HG02852 (cell line): ENCODE measurements at regions not wholly inside any gene's neighbourhood (a gene's known extent, or its start where the extent isn't known, plus 50 kb on each side); places are given as distances from the start of the nearest gene placed in this dataset.

Experiments used
- ATAC-seq: cut with Tn5 transposase; IDR thresholded peaks from one replicate; pipeline ENCODE4 v1.9.1; 2021; ENCODE audit warnings: mild to moderate bottlenecking, moderate library complexity; ENCODE audit not compliant: unreplicated experiment

DNA sequence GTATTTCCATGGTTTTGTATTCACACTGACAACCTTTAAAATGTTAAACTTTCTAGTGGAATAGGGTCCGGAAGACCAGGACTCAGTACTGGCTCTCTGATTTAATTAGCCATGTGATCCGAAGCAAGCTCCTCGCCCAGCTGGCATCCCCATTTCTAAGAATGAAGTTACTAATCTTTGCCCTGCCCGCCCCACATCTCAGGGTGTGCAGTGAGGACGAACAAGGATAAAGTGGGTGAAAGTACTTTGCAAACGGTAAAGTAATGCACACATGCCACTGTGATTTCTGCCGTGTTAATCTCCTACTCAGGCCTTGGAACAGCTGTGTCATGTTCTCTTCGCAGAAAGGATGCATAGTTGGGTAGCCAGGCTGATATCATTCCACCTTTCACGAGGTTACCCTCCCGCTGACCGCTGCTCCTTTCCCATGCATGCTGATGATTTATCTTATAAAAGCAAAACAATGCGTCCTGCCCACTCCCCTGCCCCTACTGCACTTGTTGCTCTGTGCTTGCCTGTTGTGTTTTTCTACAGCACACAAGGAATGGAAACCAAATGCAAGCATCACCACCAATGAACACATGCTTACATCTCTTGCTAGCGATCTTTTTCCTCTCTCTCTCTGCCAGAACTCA, 539.0 kb downstream of the EFNB2 start:
- ATAC-seq, result no peak

DNA sequence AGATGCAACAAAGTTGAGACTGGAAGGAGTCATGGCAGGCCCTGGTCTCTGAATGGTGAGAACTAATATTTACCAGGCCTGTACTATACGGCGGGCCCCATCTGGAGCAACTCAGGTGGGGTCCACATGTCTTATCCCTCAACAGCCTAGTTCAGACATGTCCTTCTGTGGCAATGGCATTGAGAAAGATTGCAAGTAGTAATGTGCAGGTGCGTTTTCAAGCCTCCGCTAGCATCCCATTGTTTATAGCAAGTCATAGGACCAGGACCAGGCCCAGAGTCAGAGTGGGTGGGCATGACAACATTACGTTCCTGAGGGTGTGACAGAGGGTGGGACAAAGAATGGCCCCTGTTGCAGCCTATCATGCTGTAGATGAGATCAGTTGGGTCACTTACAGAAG, 541.1 kb downstream of the EFNB2 start:
- ATAC-seq, result no peak

- ATAC-seq, result no peak
Measured at GRCh38 chr13:105991622-105992277, 543.7 kb downstream of the EFNB2 start.

DNA sequence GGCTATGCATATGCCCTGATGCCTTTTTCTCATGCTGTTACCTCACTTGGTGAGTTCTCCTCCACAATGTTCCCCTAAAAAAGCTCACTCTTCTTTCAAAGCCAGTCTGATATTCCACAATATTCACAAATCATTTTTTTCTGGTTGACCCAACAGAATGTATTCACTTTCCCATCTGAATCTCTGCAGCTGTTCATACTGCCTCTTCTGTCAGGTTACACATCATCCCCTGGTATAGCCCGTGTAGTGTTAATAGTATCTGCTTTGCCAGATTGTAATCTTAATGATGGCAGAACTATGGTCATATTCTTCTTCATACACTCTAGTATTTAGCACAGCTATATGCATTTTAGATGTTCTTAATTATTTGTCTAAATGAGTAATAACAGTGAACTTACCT, 544.3 kb downstream of the EFNB2 start:
- no peak for ATAC-seq

- ATAC-seq, result no peak
Measured at GRCh38 chr13:105990256-105990958, 545.1 kb downstream of the EFNB2 start.

DNA sequence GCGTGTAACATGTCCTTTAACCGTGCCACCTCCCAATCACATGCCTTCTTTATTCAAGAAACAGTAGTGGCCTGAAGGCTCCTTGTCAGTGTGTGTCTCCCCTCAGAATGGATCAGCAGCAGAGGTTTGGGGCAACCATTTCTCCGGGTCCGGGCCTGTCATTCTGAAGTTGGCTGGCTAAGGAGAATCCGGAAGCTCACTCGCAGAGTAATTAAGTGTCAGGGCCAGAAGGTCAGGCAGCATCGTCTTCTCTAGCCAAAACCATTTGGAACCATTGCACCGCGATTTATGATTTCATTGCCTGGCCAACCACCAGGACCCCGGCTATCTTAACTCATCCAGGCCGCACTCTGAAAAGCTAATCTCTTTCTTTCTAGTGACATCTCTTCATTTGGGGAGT, 550.8 kb downstream of the EFNB2 start:
- no peak for ATAC-seq

DNA sequence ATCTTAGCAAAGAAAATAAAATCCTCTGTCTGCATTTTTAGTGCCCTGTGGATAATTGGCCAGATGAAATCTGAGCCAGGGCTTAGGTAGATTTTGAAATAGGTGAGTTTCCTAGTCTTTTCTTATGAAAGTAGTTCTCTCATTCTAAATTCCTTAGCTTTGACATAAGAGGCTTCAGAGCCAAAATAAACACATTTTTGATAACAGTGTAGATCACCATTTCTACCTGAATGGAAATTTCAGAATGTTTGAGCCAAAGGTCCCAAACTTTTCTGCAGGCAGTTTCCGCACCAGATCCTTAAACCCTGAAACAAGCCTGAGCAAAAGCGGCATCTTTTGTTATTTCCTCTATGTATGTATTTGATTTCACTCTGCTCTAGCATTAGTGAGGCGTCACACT, 551.2 kb downstream of the EFNB2 start:
- no peak for ATAC-seq

DNA sequence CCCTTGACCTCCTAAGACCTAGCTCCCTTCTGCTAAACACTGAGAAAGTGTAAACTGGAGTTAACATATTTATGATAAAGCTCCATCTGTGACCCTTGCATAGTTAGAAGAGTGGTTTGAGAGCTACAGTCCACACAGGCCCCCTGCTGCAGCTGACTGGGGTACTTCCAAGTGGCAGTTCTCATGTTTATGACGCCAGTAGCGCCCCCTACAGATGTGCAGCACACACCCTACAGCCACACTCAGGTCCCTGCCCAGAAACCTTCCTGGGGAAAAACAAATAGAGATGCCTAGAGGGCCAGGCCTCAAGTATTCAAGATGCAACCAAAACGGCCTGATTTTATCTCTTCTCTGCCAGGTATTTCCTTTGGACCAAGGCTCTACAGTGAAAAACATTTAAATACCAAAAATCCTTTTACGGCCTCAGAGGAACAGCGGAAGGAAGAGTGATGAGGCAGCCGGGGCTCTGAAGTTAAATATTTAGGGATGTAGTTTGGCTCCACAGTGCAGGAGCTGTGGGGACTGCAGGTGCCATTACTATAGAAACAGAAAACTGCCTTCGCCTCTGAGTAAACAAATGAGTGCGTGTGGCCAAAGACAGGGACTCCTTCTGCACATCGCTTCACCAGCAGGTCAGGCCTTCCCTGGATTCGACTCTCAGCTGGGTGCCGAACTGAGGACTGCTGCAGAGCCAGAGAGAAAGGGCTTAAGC, 553.1 kb downstream of the EFNB2 start:
- ATAC-seq, result no peak

DNA sequence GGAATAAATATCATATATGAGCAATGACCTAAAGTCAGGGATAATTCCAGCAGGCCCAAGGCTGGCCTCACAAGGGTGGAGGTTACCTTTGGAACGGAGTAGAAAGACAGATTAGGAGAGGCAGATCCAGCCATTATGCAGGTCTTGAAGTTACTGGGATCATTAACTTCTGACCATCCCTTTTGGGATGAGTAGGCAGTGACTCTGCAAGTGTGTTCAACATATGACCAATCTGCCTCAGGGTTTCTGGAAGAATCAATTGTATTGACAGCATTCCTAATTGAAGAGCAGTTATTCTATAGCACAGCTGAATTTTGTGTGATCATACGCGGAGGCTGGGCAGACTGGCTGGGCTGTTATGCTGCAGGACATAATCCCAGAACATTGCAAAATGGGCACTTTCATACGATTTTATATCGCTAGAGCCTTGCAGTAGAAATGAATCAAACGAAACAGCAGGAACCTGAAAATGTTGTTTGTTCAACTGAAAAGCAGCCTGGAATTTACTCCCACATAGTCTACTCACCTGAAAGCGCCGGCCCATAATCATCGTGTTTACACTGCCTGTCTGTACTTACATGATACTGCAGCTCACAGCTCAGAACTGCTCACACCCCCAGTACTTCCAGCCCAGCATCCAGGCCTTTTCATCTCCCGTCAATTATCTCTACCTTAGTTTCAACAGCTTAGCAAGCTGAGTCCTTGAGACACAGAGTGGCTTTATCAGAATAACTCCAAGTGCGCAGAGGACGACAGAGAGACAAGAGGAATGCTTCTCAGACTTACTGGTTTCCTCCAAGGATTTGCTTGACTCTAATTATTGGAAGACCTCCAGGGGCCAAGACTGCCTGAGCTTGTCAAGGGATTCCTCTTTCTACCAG, 556.1 kb downstream of the EFNB2 start:
- ATAC-seq, result no peak

DNA sequence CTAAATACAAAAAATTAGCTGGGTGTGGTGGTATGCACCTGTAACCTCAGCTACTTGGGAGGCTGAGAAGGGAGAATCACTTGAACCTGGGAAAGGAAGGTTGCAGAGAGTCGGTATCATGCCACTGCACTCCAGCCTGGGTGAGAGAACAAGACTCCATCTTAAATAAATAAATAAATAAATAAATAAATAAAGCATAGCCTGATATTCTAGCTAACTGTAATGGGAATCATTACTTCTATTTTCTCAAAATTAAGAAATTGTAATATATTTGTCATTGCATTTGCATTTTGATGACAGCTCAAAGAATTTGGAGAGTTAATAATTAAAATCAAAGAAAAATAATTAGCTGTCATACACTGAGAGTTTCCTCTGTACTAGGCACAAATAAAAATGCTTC, 561.1 kb downstream of the EFNB2 start:
- ATAC-seq, result no peak

DNA sequence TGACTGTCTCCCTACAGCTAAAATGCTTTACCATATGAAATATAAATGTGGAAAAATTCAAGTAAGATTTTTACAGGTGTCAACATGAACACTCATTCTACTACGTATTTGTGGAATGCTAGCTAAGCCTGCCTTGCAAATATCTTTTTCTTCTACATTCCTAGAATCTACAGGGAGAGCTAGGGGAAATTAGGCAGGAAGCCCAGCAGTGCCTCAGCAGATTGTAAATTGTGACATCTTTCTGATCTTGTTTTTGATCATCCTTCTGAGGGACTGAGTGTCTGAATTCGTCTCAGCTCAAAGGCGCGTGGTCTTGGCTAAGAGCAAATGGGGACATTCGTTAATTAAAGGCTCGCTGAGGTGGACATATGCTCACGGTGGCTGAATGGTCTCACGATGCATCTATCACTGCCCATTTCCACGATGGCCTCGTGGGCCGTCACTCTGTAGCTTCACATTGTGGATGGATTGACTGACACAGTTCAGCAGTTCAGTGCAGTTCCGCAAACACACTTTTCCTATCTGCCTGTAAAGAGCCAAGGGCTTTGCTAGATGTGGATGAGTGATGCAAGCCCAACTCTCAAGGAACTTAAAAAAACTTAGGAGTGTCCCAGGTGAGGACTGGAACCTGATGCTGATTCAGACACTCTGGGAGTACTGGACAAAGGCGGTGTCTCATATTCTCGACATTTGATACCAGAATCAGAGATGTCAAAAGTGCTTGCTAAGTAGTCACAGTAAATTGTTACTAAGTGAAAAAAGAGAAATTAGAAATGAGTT, 562.5 kb downstream of the EFNB2 start:
- no peak for ATAC-seq

GRCh38 chr13:105972306-105972721, 563.1 kb downstream of the EFNB2 start:
- no peak for ATAC-seq

DNA sequence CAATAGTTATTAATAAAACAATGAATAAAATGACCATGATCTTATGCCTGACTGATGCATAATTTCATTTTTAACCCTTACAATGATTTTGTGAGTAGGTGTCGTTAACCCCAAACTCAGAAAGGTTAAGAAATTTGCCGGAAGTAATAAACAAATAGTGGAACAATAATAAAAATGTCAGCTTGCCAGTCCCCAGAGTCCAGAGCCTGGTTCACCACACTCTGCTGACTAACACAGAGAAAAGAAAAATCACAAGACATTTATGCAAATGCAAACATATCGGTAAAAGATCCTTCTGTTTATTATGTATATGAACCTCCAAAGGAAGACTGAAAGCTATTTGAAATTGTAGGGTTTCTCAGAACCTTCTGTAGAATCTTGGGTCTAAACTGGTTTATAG, 563.7 kb downstream of the EFNB2 start:
- ATAC-seq, result no peak

GRCh38 chr13:105971312-105971711, 564.1 kb downstream of the EFNB2 start:
- ATAC-seq, result no peak

DNA sequence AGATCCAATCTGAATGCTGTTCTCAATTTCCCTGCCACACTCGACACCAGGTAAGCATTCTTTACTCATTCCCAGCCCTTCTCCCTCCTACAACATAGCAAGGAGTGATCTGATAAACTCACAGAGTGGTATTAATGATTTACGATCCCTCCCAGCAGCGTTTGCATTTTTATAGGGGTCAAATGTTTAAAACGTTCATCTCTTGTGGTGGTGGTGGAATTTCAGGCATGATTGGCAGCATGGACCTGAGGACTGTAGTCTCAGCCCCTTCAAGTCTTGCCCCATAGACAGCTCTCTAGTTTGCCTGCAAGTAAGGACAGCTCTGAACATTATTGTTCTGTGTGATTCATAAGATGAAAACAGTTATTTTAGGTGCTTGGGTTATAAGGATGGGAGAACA, 565.7 kb downstream of the EFNB2 start:
- ATAC-seq, result no peak

GRCh38 chr13:105965910-105966309, 569.6 kb downstream of the EFNB2 start:
- no peak for ATAC-seq

- no peak for ATAC-seq
Measured at GRCh38 chr13:105962080-105962479, 573.4 kb downstream of the EFNB2 start.

GRCh38 chr13:105961438-105961837, 574.0 kb downstream of the EFNB2 start:
- ATAC-seq, result no peak

DNA sequence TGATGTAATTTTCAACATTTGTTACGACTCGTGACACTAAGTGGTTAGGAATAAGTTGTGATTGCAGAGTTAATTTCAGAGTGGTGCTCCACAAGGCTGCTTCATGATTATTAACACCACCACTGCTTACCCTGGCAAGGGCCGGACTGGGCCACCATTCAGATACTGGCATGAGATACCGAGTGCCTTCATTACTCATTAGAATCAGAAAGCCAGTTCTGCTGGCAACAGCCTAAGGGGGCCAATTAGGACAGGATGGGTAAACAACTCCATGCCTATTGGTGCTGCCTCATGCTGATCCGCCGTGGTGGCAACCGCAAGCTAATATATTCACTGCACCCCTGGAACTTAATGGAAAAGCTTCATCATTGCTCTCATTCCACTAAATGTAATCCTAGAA, 575.1 kb downstream of the EFNB2 start:
- no peak for ATAC-seq

GRCh38 chr13:105959876-105960275, 575.6 kb downstream of the EFNB2 start:
- no peak for ATAC-seq
